ENCODE measurements at regions not wholly inside any gene's neighbourhood (a gene's known extent, or its start where the extent isn't known, plus 50 kb on each side); places are given as distances from the start of the nearest gene placed in this dataset.

DNA sequence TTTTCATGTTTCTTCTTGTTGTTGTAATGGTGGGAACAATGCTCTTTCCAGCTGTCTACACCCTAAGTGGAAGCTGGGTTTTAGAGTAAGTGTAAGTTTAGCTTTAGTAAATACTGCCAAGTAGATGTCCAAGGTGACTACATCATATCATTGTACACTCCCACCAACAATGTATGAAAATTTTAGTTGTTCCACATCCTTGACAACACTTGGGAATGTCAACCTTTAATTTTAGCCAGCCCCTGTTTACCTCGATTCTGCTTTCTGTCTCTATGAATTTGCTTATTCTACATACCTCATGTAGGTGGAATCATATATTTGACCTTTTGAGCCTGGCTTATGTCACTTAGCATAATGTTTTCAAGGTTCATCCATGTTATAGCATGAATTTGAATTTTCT, 93.0 kb downstream of the MTPAP start:
- H3K18ac ChIP-seq (ENCODE audit: low read length), result no peak overlapping the region
- H3K9ac ChIP-seq (ENCODE audit: low read depth, low read length, poor library complexity), result no peak overlapping the region
- H2BK5ac ChIP-seq (ENCODE audit: low read length), result no peak overlapping the region
- no peak overlapping the region for H2BK12ac ChIP-seq (ENCODE audit: low read length)
- H2BK15ac ChIP-seq (ENCODE audit: low read length), result no peak overlapping the region
- no peak overlapping the region for H2BK120ac ChIP-seq (ENCODE audit: low read depth, low read length)
- H3K36me3 ChIP-seq (replicated peaks in 1 of 2; ENCODE audit: control insufficient read depth in 2 of 2, insufficient read depth in 2 of 2, low read length in 2 of 2), result no peaks in the 10 kb centered on the region
- H4K8ac ChIP-seq (ENCODE audit: low read depth, low read length), result no peak overlapping the region
- no peak overlapping the region for H3K23ac ChIP-seq (ENCODE audit: low read depth, low read length, poor library complexity)
- no peaks in the 10 kb centered on the region for H3K79me1 ChIP-seq (ENCODE audit: low read depth, low read length)
- no peak overlapping the region for H3K4ac ChIP-seq (ENCODE audit: low read length)
- H3K27ac ChIP-seq (replicated peaks; ENCODE audit: low read length), result no peak overlapping the region
- H2AFZ ChIP-seq (ENCODE audit: low read length), result no peak overlapping the region
- H4K91ac ChIP-seq (ENCODE audit: low read depth, low read length, poor library complexity), result no peak overlapping the region
- no peak overlapping the region for H2AK5ac ChIP-seq (ENCODE audit: low read depth, low read length)
- H3K9me3 ChIP-seq (replicated peaks in 1 of 2; ENCODE audit: control insufficient read depth in 2 of 2, insufficient read depth in 1 of 2, low read depth in 1 of 2, low read length in 2 of 2), result peaks cover 0 to 7% of the 10 kb centered on the region in 2 donors
- H3K27me3 ChIP-seq (ENCODE audit: control insufficient read depth in 3 of 3, insufficient read depth in 3 of 3, low read depth in 1 of 3, low read length in 3 of 3), result no peaks in the 10 kb centered on the region
- no peak overlapping the region for H3K4me3 ChIP-seq (ENCODE audit: low read length in 2 of 2)
- H3K4me1 ChIP-seq (ENCODE audit: control insufficient read depth in 2 of 2, insufficient read depth in 1 of 2, low read depth in 1 of 2, low read length in 2 of 2), result no peaks in the 10 kb centered on the region
- no CpG with 5 or more reads among the region's 1 CpG for WGBS, 2 donors (ENCODE audit: extremely low coverage in 2 of 2, insufficient read length in 2 of 2, insufficient replicate concordance in 1 of 2)
- DNase-seq (ENCODE audit: low spot score), result no peak
- no peak overlapping the region for H3K4me2 ChIP-seq (ENCODE audit: insufficient read depth, low read length, poor library complexity, severe bottlenecking)
- no peak overlapping the region for H3K14ac ChIP-seq (ENCODE audit: low read length)

DNA sequence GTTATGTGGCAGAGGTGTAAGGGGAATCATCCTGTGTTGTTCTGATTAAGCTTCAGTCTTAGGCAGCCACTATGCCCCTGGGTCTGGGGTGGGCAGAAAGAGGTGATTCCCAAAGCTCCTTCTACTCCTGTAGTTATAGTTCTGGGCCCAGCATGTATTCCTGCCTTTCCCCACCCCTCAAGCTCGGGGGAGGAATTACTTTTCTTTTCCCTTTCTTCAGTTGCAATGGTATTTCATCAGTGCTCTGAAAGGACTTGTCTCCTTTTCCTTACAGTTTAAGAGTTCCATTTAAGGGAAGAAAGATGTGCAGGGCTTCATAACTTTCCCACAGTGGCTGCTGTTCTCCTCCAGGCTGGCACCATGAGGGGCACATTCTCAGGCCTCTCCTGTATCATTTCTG, 94.2 kb downstream of the MTPAP start:
- no peak overlapping the region for H2AFZ ChIP-seq (ENCODE audit: low read length)
- no peak overlapping the region for H3K4ac ChIP-seq (ENCODE audit: low read length)
- no peaks in the 10 kb centered on the region for H3K79me1 ChIP-seq (ENCODE audit: low read depth, low read length)
- no peak overlapping the region for H2AK5ac ChIP-seq (ENCODE audit: low read depth, low read length)
- H3K9me3 ChIP-seq (replicated peaks in 1 of 2; ENCODE audit: control insufficient read depth in 2 of 2, insufficient read depth in 1 of 2, low read depth in 1 of 2, low read length in 2 of 2), result peaks cover 0 to 7% of the 10 kb centered on the region in 2 donors
- no peak overlapping the region for H2BK15ac ChIP-seq (ENCODE audit: low read length)
- no peak overlapping the region for H3K27ac ChIP-seq (replicated peaks; ENCODE audit: low read length)
- no peaks in the 10 kb centered on the region for H3K36me3 ChIP-seq (replicated peaks in 1 of 2; ENCODE audit: control insufficient read depth in 2 of 2, insufficient read depth in 2 of 2, low read length in 2 of 2)
- H3K4me1 ChIP-seq (ENCODE audit: control insufficient read depth in 2 of 2, insufficient read depth in 1 of 2, low read depth in 1 of 2, low read length in 2 of 2), result no peaks in the 10 kb centered on the region
- no CpG with 5 or more reads among the region's 1 CpG for WGBS, 2 donors (ENCODE audit: extremely low coverage in 2 of 2, insufficient read length in 2 of 2, insufficient replicate concordance in 1 of 2)
- H2BK5ac ChIP-seq (ENCODE audit: low read length), result no peak overlapping the region
- H3K9ac ChIP-seq (ENCODE audit: low read depth, low read length, poor library complexity), result no peak overlapping the region
- no peak overlapping the region for H3K14ac ChIP-seq (ENCODE audit: low read length)
- no peak overlapping the region for H3K4me2 ChIP-seq (ENCODE audit: insufficient read depth, low read length, poor library complexity, severe bottlenecking)
- H3K27me3 ChIP-seq (ENCODE audit: control insufficient read depth in 3 of 3, insufficient read depth in 3 of 3, low read depth in 1 of 3, low read length in 3 of 3), result no peaks in the 10 kb centered on the region
- no peak overlapping the region for H4K91ac ChIP-seq (ENCODE audit: low read depth, low read length, poor library complexity)
- H3K4me3 ChIP-seq (ENCODE audit: low read length in 2 of 2), result no peak overlapping the region
- no peak overlapping the region for H2BK12ac ChIP-seq (ENCODE audit: low read length)
- H3K23ac ChIP-seq (ENCODE audit: low read depth, low read length, poor library complexity), result no peak overlapping the region
- H4K8ac ChIP-seq (ENCODE audit: low read depth, low read length), result no peak overlapping the region
- no peak overlapping the region for H2BK120ac ChIP-seq (ENCODE audit: low read depth, low read length)
- no peak overlapping the region for H3K18ac ChIP-seq (ENCODE audit: low read length)
- DNase-seq (ENCODE audit: low spot score), result no peak

DNA sequence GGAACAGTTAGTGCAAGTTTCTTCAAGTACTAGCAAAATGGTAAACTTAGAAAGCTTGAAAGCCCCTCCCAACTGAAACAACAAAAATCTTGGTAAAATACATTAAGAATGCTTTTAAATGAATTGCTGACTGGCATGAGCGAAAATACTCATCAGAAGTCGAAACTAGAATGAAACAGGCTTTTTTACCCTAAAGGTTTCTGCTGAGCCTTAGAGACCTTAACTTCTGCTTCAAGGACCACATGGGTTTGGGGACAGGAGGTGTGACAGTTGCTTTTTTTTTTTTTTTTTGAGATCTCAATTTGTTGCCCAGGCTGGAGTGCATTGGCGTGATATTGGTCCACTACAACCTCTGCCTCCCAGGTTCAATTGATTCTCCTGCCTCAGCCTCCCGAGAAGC, 100.3 kb downstream of the MTPAP start:
- H3K18ac ChIP-seq (ENCODE audit: low read length), result no peak overlapping the region
- H2BK120ac ChIP-seq (ENCODE audit: low read depth, low read length), result no peak overlapping the region
- H3K27me3 ChIP-seq (ENCODE audit: control insufficient read depth in 3 of 3, insufficient read depth in 3 of 3, low read depth in 1 of 3, low read length in 3 of 3), result no peaks in the 10 kb centered on the region
- H3K36me3 ChIP-seq (replicated peaks in 1 of 2; ENCODE audit: control insufficient read depth in 2 of 2, insufficient read depth in 2 of 2, low read length in 2 of 2), result no peaks in the 10 kb centered on the region
- H2BK5ac ChIP-seq (ENCODE audit: low read length), result no peak overlapping the region
- no peak overlapping the region for H3K9ac ChIP-seq (ENCODE audit: low read depth, low read length, poor library complexity)
- no peak overlapping the region for H3K23ac ChIP-seq (ENCODE audit: low read depth, low read length, poor library complexity)
- WGBS, 2 donors (ENCODE audit: extremely low coverage in 2 of 2, insufficient read length in 2 of 2, insufficient replicate concordance in 1 of 2), result no CpG with 5 or more reads among the region's 4 CpGs
- H3K79me1 ChIP-seq (ENCODE audit: low read depth, low read length), result no peaks in the 10 kb centered on the region
- H4K8ac ChIP-seq (ENCODE audit: low read depth, low read length), result no peak overlapping the region
- H2BK15ac ChIP-seq (ENCODE audit: low read length), result no peak overlapping the region
- no peak overlapping the region for H2AFZ ChIP-seq (ENCODE audit: low read length)
- H3K4me1 ChIP-seq (ENCODE audit: control insufficient read depth in 2 of 2, insufficient read depth in 1 of 2, low read depth in 1 of 2, low read length in 2 of 2), result no peaks in the 10 kb centered on the region
- H3K27ac ChIP-seq (replicated peaks; ENCODE audit: low read length), result no peak overlapping the region
- no peak overlapping the region for H3K4ac ChIP-seq (ENCODE audit: low read length)
- H3K4me3 ChIP-seq (ENCODE audit: low read length in 2 of 2), result no peak overlapping the region
- H4K91ac ChIP-seq (ENCODE audit: low read depth, low read length, poor library complexity), result no peak overlapping the region
- H3K14ac ChIP-seq (ENCODE audit: low read length), result no peak overlapping the region
- H2BK12ac ChIP-seq (ENCODE audit: low read length), result no peak overlapping the region
- no peak overlapping the region for H3K4me2 ChIP-seq (ENCODE audit: insufficient read depth, low read length, poor library complexity, severe bottlenecking)
- peaks cover 0 to 7% of the 10 kb centered on the region in 2 donors for H3K9me3 ChIP-seq (replicated peaks in 1 of 2; ENCODE audit: control insufficient read depth in 2 of 2, insufficient read depth in 1 of 2, low read depth in 1 of 2, low read length in 2 of 2)
- H2AK5ac ChIP-seq (ENCODE audit: low read depth, low read length), result no peak overlapping the region
- DNase-seq (ENCODE audit: low spot score), result no peak

DNA sequence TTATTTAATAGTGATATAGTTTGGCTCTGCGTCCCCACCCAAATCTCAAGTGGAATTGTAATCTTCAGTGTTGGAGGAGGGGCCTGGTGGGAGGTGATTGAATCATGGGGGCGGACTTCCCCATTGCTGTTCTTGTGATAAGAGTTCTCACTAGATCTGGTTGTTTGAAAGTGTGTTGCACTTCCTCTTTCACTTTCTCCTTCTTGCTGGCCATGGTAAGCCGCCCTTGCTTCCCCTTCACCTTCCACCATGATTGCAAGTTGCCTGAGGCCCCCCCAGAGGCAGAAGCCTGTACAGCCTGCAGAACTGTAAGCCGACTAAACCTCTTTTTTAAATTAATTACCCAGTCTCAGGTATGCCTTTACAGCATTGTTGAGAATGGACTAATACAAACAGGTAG, 101.4 kb downstream of the MTPAP start:
- no CpG with 5 or more reads among the region's 4 CpGs for WGBS, 2 donors (ENCODE audit: extremely low coverage in 2 of 2, insufficient read length in 2 of 2, insufficient replicate concordance in 1 of 2)
- H3K4me1 ChIP-seq (ENCODE audit: control insufficient read depth in 2 of 2, insufficient read depth in 1 of 2, low read depth in 1 of 2, low read length in 2 of 2), result no peaks in the 10 kb centered on the region
- H3K27ac ChIP-seq (replicated peaks; ENCODE audit: low read length), result no peak overlapping the region
- H3K4me2 ChIP-seq (ENCODE audit: insufficient read depth, low read length, poor library complexity, severe bottlenecking), result no peak overlapping the region
- no peak overlapping the region for H3K23ac ChIP-seq (ENCODE audit: low read depth, low read length, poor library complexity)
- no peak overlapping the region for H2BK120ac ChIP-seq (ENCODE audit: low read depth, low read length)
- no peak overlapping the region for H2BK5ac ChIP-seq (ENCODE audit: low read length)
- no peaks in the 10 kb centered on the region for H3K27me3 ChIP-seq (ENCODE audit: control insufficient read depth in 3 of 3, insufficient read depth in 3 of 3, low read depth in 1 of 3, low read length in 3 of 3)
- no peak overlapping the region for H3K14ac ChIP-seq (ENCODE audit: low read length)
- no peak for DNase-seq (ENCODE audit: low spot score)
- no peak overlapping the region for H4K91ac ChIP-seq (ENCODE audit: low read depth, low read length, poor library complexity)
- H3K4me3 ChIP-seq (ENCODE audit: low read length in 2 of 2), result no peak overlapping the region
- H3K18ac ChIP-seq (ENCODE audit: low read length), result no peak overlapping the region
- H2AFZ ChIP-seq (ENCODE audit: low read length), result no peak overlapping the region
- no peak overlapping the region for H2BK15ac ChIP-seq (ENCODE audit: low read length)
- no peak overlapping the region for H3K9ac ChIP-seq (ENCODE audit: low read depth, low read length, poor library complexity)
- no peak overlapping the region for H3K4ac ChIP-seq (ENCODE audit: low read length)
- H2BK12ac ChIP-seq (ENCODE audit: low read length), result no peak overlapping the region
- no peak overlapping the region for H2AK5ac ChIP-seq (ENCODE audit: low read depth, low read length)
- H3K79me1 ChIP-seq (ENCODE audit: low read depth, low read length), result no peaks in the 10 kb centered on the region
- no peaks in the 10 kb centered on the region for H3K36me3 ChIP-seq (replicated peaks in 1 of 2; ENCODE audit: control insufficient read depth in 2 of 2, insufficient read depth in 2 of 2, low read length in 2 of 2)
- H4K8ac ChIP-seq (ENCODE audit: low read depth, low read length), result no peak overlapping the region
- H3K9me3 ChIP-seq (replicated peaks in 1 of 2; ENCODE audit: control insufficient read depth in 2 of 2, insufficient read depth in 1 of 2, low read depth in 1 of 2, low read length in 2 of 2), result no peaks in the 10 kb centered on the region

All from neuronal stem cell (in vitro differentiated cells).